ENCODE measurements at regions not wholly inside any gene's neighbourhood (a gene's known extent, or its start where the extent isn't known, plus 50 kb on each side); places are given as distances from the start of the nearest gene placed in this dataset.

DNA sequence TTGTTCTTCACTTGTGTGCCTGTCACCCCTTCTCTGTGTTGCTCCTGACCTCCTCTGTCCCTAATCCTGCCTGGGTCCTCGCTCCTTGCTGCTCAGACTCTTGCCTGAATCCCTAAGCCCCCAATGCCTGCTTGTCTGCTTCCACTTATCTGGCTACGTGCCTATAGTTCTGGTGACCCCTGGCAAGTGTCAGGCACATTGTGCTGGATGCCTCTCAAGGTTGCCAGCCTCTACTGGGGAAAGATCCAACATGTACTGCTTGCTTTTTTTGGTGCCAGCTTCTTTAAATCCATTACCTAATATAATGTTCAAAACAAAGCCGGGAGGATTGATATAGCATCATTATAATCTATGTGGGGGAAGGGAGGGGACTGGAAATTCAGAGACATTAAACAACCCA, 448.0 kb upstream of the CCDC196 start:
- ATAC-seq (ENCODE audit: low FRiP score in 2 of 2) (no peak), DNase-seq (no peak)
- 70 to 76% methylated on average over 3 of the region's 3 CpGs for WGBS, 2 donors
- Histone ChIP-seq H3K4me1 (no peaks in the 10 kb centered on the region), H3K4me3 (no peak overlapping the region), H3K27ac (no peak overlapping the region), H3K36me3 (no peaks in the 10 kb centered on the region), H3K27me3 (no peaks in the 10 kb centered on the region), H3K9me3 (no peaks in the 10 kb centered on the region)
- TF ChIP-seq EP300 (IDR thresholded peaks at IDR 0.05) (no peak), POLR2A (IDR thresholded peaks at IDR 0.05) (no peak), POLR2AphosphoS5 (IDR thresholded peaks at IDR 0.05) (no peak)
- TF ChIP-seq, protein P1, sequence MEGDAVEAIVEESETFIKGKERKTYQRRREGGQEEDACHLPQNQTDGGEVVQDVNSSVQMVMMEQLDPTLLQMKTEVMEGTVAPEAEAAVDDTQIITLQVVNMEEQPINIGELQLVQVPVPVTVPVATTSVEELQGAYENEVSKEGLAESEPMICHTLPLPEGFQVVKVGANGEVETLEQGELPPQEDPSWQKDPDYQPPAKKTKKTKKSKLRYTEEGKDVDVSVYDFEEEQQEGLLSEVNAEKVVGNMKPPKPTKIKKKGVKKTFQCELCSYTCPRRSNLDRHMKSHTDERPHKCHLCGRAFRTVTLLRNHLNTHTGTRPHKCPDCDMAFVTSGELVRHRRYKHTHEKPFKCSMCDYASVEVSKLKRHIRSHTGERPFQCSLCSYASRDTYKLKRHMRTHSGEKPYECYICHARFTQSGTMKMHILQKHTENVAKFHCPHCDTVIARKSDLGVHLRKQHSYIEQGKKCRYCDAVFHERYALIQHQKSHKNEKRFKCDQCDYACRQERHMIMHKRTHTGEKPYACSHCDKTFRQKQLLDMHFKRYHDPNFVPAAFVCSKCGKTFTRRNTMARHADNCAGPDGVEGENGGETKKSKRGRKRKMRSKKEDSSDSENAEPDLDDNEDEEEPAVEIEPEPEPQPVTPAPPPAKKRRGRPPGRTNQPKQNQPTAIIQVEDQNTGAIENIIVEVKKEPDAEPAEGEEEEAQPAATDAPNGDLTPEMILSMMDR (IDR thresholded peaks at IDR 0.05), result no peak

DNA sequence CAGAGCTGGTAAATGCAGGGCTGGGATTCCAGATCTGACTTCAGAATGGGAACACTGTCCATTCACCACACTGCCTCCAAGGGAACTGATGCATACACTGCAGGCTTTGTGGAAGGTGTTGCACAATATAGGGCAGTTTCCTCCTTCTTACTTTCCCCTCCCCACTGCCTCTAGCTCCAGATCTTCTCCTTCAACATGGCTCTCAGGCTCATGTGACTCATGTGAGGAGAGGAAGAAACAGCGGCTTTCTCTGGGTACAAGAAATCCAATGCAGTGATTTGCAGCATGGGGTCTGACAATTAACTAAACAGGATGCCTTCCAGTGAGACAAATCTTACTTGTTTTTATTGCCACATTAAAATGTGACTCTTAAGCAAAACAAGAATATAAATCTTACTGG, 447.6 kb upstream of the CCDC196 start:
- ATAC-seq (ENCODE audit: low FRiP score in 2 of 2) (peak; percentile 66 to 90), DNase-seq (peak in 1 of 2 donors; percentile 64)
- Histone ChIP-seq H3K4me1 (no peaks in the 10 kb centered on the region), H3K27me3 (no peaks in the 10 kb centered on the region), H3K27ac (no peak overlapping the region), H3K9me3 (no peaks in the 10 kb centered on the region), H3K36me3 (no peaks in the 10 kb centered on the region), H3K4me3 (no peak overlapping the region)
- 25 to 56% methylated on average over 1 of the region's 1 CpG for WGBS, 2 donors
- TF ChIP-seq EP300 (IDR thresholded peaks at IDR 0.05), result no peak
- TF ChIP-seq, protein P1 (IDR thresholded peaks at IDR 0.05), result peak in 1 of 6 experiments; percentile 13

DNA sequence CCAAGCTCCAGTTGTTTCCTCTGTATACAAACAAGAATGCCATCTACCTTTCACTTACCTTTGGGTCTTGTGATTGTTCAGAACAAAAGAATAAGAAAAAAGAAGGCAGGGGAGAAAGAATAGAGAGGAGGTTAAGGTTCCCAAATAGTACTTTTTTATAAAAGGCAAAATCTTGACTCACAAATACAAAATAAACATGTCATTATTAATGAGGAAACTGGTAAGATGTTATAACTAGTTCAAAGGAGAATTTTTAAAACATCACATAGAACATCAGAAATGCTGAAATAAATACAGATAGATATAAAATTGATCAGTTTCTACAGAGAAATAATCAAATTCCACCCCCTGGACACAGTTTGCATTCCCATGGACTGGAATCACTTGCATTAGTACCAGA, 446.7 kb upstream of the CCDC196 start:
- no peaks in the 10 kb centered on the region for H3K36me3 ChIP-seq
- H3K27me3 ChIP-seq, result no peaks in the 10 kb centered on the region
- H3K27ac ChIP-seq, result no peak overlapping the region
- ATAC-seq (ENCODE audit: low FRiP score in 2 of 2), result no peak
- TF ChIP-seq EP300 (IDR thresholded peaks at IDR 0.05), result no peak
- no peak for TF ChIP-seq POLR2A (IDR thresholded peaks at IDR 0.05)
- no peak for TF ChIP-seq POLR2AphosphoS5 (IDR thresholded peaks at IDR 0.05)
- TF ChIP-seq, protein P1 (IDR thresholded peaks at IDR 0.05), result no peak
- H3K9me3 ChIP-seq, result no peaks in the 10 kb centered on the region
- H3K4me3 ChIP-seq, result no peak overlapping the region
- no peaks in the 10 kb centered on the region for H3K4me1 ChIP-seq
- no peak for DNase-seq

DNA sequence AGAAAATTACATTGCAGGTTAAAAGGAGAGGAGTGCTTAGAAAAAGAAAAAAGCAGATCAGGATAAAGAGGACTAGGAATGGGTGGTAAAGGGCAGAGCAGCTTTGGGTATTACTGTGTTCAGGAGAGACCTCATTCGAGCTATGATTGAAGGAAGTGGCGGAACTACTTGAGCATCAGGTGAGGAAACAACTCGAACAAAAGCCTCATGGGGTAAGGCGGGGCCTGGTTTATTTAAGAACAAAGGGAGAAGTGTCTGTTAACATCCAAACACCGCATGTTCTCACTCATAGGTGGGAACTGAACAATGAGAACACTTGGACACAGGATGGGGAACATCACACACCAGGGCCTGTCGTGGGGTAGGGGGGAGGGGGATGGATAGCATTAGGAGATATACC, 444.6 kb upstream of the CCDC196 start:
- TF ChIP-seq POLR2AphosphoS5 (IDR thresholded peaks at IDR 0.05) (no peak), POLR2A (IDR thresholded peaks at IDR 0.05) (no peak), EP300 (IDR thresholded peaks at IDR 0.05) (no peak)
- TF ChIP-seq, protein P1 (IDR thresholded peaks at IDR 0.05), result no peak
- no peak for ATAC-seq (ENCODE audit: low FRiP score in 2 of 2)
- Histone ChIP-seq H3K9me3 (no peaks in the 10 kb centered on the region), H3K27me3 (no peaks in the 10 kb centered on the region), H3K27ac (no peak overlapping the region), H3K4me1 (peaks cover 0 to 8% (median 0%) of the 10 kb centered on the region in 4 donors), H3K36me3 (no peaks in the 10 kb centered on the region), H3K4me3 (no peak overlapping the region)
- 76 to 82% methylated on average over 6 of the region's 6 CpGs for WGBS, 2 donors
- DNase-seq, result no peak

DNA sequence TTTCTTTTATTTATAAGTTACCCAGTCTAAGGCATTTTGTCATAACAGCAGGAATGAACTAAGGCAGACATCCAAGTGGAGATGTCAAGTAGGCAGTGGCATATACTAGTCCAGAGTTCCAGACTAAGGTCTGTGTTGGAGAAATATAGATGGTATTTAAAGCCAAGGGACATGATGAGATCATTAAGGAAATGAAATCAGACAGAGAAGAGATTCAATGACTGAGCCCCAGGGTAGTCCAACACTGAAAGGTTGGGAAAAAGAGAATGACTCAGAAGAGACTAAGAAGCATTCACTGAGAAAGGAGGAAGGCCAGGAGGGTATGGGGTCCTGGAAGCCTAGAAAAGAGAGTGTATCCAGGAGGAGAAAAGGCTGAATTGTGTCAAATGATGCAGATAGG, 442.2 kb upstream of the CCDC196 start:
- no peaks in the 10 kb centered on the region for H3K27me3 ChIP-seq
- H3K27ac ChIP-seq, result no peak overlapping the region
- H3K9me3 ChIP-seq, result no peaks in the 10 kb centered on the region
- no peak overlapping the region for H3K4me3 ChIP-seq
- DNase-seq (no peak), ATAC-seq (ENCODE audit: low FRiP score in 2 of 2) (no peak)
- H3K4me1 ChIP-seq, result peaks cover 0 to 8% (median 0%) of the 10 kb centered on the region in 4 donors
- TF ChIP-seq, protein P1 (IDR thresholded peaks at IDR 0.05), result no peak
- no peak for TF ChIP-seq POLR2AphosphoS5 (IDR thresholded peaks at IDR 0.05)
- TF ChIP-seq POLR2A (IDR thresholded peaks at IDR 0.05), result no peak
- TF ChIP-seq EP300 (IDR thresholded peaks at IDR 0.05), result no peak
- H3K36me3 ChIP-seq, result no peaks in the 10 kb centered on the region
